H1 (cell line): ENCODE measurements at regions not wholly inside any gene's neighbourhood (a gene's known extent, or its start where the extent isn't known, plus 50 kb on each side); places are given as distances from the start of the nearest gene placed in this dataset.

ENCODE experiments used
- CHD7 ChIP-seq: fragments of 300-600 bp; sonication (generic); IDR thresholded peaks from 2 replicates; pipeline ENCODE4 v1.7.1; 2012; ENCODE audit warnings: low read length, moderate library complexity, mild to moderate bottlenecking, inconsistent platforms; ENCODE audit not compliant: insufficient replicate concordance
- USF2 ChIP-seq: IDR thresholded peaks from 2 replicates; pipeline ENCODE4 v1.6.1; 2011; ENCODE audit warnings: low read length, improper control_type of control experiment

GRCh38 chr2:220269367-220269766 is 641.9 kb downstream of the SLC4A3 start (continued):
- TF ChIP-seq CHD7: no peak
- TF ChIP-seq USF2: no peak
